WTC11 (cell line): ENCODE measurements at regions not wholly inside any gene's neighbourhood (a gene's known extent, or its start where the extent isn't known, plus 50 kb on each side); places are given as distances from the start of the nearest gene placed in this dataset.

ENCODE experiments used
- ATAC-seq: fragments of 200-7000 bp; cut with Tn5 transposase; 2 replicates; pipeline ENCODE4 v1.10.0; 2021; ENCODE audit warnings: mild to moderate bottlenecking, moderate library complexity
- CTCF ChIA-PET: fragments of 300-600 bp; sonication (Branson Sonifier 250); formaldehyde crosslinking; loops from one replicate; lab custom pipeline; 2021; ENCODE audit warnings: antibody characterized with exemption; lab: Charles Lee
- POLR2A ChIA-PET: fragments of 350-600 bp; sonication (Branson Sonifier 250); formaldehyde crosslinking; loops from one replicate; lab custom pipeline; 2021; ENCODE audit warnings: antibody characterized with exemption; lab: Charles Lee
- DNase-seq: peaks from one replicate; pipeline ENCODE4 v3.0.0; 2021; ENCODE audit warnings: low spot score
- H3K27ac Mint-ChIP-seq: 2 replicates; pipeline ENCODE4 v1.8.0; 2021; ENCODE audit warnings: mixed read lengths
- H3K27me3 Mint-ChIP-seq: 2 replicates; pipeline ENCODE4 v1.8.0; 2021; ENCODE audit warnings: low read depth, mild to moderate bottlenecking, moderate library complexity, mixed read lengths
- H3K36me3 Mint-ChIP-seq: 2 replicates; pipeline ENCODE4 v1.8.0; 2021; ENCODE audit warnings: mixed read lengths
- H3K4me1 Mint-ChIP-seq: 2 replicates; pipeline ENCODE4 v1.8.0; 2022; ENCODE audit warnings: mixed read lengths
- H3K4me3 Mint-ChIP-seq: 2 replicates; pipeline ENCODE4 v1.8.0; 2021; ENCODE audit warnings: mild to moderate bottlenecking, moderate library complexity, mixed read lengths
- H3K9me3 Mint-ChIP-seq: 2 replicates; pipeline ENCODE4 v1.8.0; 2021; ENCODE audit warnings: mixed read lengths
- ATF1 ChIP-seq: sonication (generic); formaldehyde crosslinking; IDR thresholded peaks from 2 replicates; pipeline ENCODE4 v1.8.1; 2023; ENCODE audit warnings: mild to moderate bottlenecking, moderate library complexity, missing genetic modification reagents
- CBFB ChIP-seq: sonication (generic); formaldehyde crosslinking; IDR thresholded peaks from 2 replicates; pipeline ENCODE4 v1.8.1; 2022; ENCODE audit warnings: mild to moderate bottlenecking, low read depth, missing genetic modification reagents
- FOXP1 ChIP-seq: sonication (generic); formaldehyde crosslinking; IDR thresholded peaks from 2 replicates; pipeline ENCODE4 v1.8.0; 2022; ENCODE audit warnings: missing genetic modification reagents, mild to moderate bottlenecking, moderate library complexity, borderline replicate concordance
- GRHL2 ChIP-seq: fragments of 250-450 bp; sonication (Bioruptor Pico); IDR thresholded peaks from 2 replicates; pipeline ENCODE4 v1.8.0; 2022; ENCODE audit warnings: mild to moderate bottlenecking, moderate library complexity; ENCODE audit not compliant: insufficient replicate concordance, severe bottlenecking
- JUN ChIP-seq: sonication (generic); formaldehyde crosslinking; IDR thresholded peaks from 2 replicates; pipeline ENCODE4 v1.8.0; 2023; ENCODE audit warnings: mild to moderate bottlenecking, missing genetic modification reagents
- NFE2L1 ChIP-seq: sonication (generic); formaldehyde crosslinking; IDR thresholded peaks from 2 replicates; pipeline ENCODE4 v1.8.1; 2023; ENCODE audit warnings: missing genetic modification reagents
- SMAD4 ChIP-seq: sonication (generic); formaldehyde crosslinking; IDR thresholded peaks from 2 replicates; pipeline ENCODE4 v1.8.0; 2022; ENCODE audit warnings: mild to moderate bottlenecking, missing genetic modification reagents
- SP1 ChIP-seq: sonication (generic); formaldehyde crosslinking; conservative IDR thresholded peaks from 2 replicates; pipeline ENCODE4 v1.8.1; 2022; ENCODE audit warnings: missing genetic modification reagents
- ZNF121 ChIP-seq: sonication (generic); formaldehyde crosslinking; IDR thresholded peaks from 2 replicates; pipeline ENCODE4 v1.8.0; 2023; ENCODE audit warnings: missing genetic modification reagents
- ZNF263 ChIP-seq: sonication (generic); formaldehyde crosslinking; IDR thresholded peaks from 2 replicates; pipeline ENCODE4 v1.8.1; 2022; ENCODE audit warnings: low read depth, mild to moderate bottlenecking, moderate library complexity, missing genetic modification reagents
- ZNF317 ChIP-seq: sonication (generic); formaldehyde crosslinking; IDR thresholded peaks from 2 replicates; pipeline ENCODE4 v1.8.1; 2023; ENCODE audit warnings: low read depth, mild to moderate bottlenecking, moderate library complexity, missing genetic modification reagents, borderline replicate concordance
- ZNF416 ChIP-seq: fragments of 250-450 bp; sonication (Bioruptor Pico); IDR thresholded peaks from 2 replicates; pipeline ENCODE4 v1.9.0; 2021; ENCODE audit warnings: mild to moderate bottlenecking, inconsistent platforms
- ZNF423 ChIP-seq: fragments of 250-450 bp; sonication (Bioruptor Pico); IDR thresholded peaks from 2 replicates; pipeline ENCODE4 v2.1.2; 2022; ENCODE audit warnings: mild to moderate bottlenecking, moderate library complexity
- TF ChIP-seq, protein P1 (sequence below): sonication (generic); formaldehyde crosslinking; IDR thresholded peaks from 2 replicates; pipeline ENCODE4 v1.8.1; 2023; ENCODE audit warnings: mild to moderate bottlenecking, missing genetic modification reagents
- TF ChIP-seq, protein P2 (sequence below): sonication (generic); formaldehyde crosslinking; IDR thresholded peaks from 2 replicates; pipeline ENCODE4 v1.8.1; 2023; ENCODE audit warnings: mild to moderate bottlenecking, moderate library complexity, missing genetic modification reagents
- TF ChIP-seq, protein P3 (sequence below): sonication (generic); formaldehyde crosslinking; IDR thresholded peaks from 2 replicates; pipeline ENCODE4 v1.8.1; 2022; ENCODE audit warnings: low read depth, missing genetic modification reagents, borderline replicate concordance
- TF ChIP-seq, protein P4 (sequence below): sonication (generic); formaldehyde crosslinking; IDR thresholded peaks from 2 replicates; pipeline ENCODE4 v1.8.0; 2022; ENCODE audit warnings: mild to moderate bottlenecking, missing genetic modification reagents
- TF ChIP-seq, protein P5 (sequence below): fragments of 250-450 bp; sonication (Bioruptor Pico); IDR thresholded peaks from 2 replicates; pipeline ENCODE4 v1.9.0; 2021; ENCODE audit warnings: moderate library complexity, mild to moderate bottlenecking, inconsistent platforms, borderline replicate concordance
- TF ChIP-seq, protein P6 (sequence below): sonication (generic); formaldehyde crosslinking; conservative IDR thresholded peaks from 2 replicates; pipeline ENCODE4 v1.8.1; 2022; ENCODE audit warnings: mild to moderate bottlenecking, missing genetic modification reagents
- TF ChIP-seq, protein P7 (sequence below): sonication (generic); formaldehyde crosslinking; IDR thresholded peaks from 2 replicates; pipeline ENCODE4 v1.8.1; 2022; ENCODE audit warnings: mild to moderate bottlenecking, moderate library complexity, missing genetic modification reagents
- TF ChIP-seq, protein P8 (sequence below): fragments of 200-600 bp; IDR thresholded peaks from 2 replicates; pipeline ENCODE4 v1.8.0; 2022; ENCODE audit warnings: antibody characterized with exemption
- TF ChIP-seq, protein P9 (sequence below): sonication (generic); formaldehyde crosslinking; IDR thresholded peaks from 2 replicates; pipeline ENCODE4 v1.8.1; 2023; ENCODE audit warnings: mild to moderate bottlenecking, missing genetic modification reagents, moderate library complexity
- TF ChIP-seq, protein P10 (sequence below): fragments of 250-450 bp; sonication (Bioruptor Pico); IDR thresholded peaks from 2 replicates; pipeline ENCODE4 v1.9.0; 2021; ENCODE audit warnings: mild to moderate bottlenecking
- TF ChIP-seq, protein P11 (sequence below): sonication (generic); formaldehyde crosslinking; IDR thresholded peaks from 2 replicates; pipeline ENCODE4 v1.8.0; 2022; ENCODE audit warnings: mild to moderate bottlenecking, missing genetic modification reagents

DNA sequence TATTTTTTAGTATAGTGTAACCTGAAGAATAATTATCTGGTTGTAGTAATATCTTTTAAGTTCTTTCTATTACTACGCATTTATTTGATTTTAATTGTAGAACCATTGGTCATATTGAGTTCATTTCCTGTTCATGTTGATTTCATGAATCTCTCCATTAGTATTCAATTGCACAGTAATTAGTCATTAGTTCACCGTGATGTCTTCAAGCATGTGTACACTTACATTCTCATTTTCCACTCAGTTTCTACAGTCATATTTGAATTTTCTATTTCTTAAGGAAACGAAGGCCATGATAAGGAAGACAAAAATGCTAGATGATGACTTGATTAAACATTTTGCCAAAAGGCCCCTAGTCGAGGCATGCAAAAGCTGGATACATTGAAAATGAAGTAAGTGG lies 333.7 kb upstream of the FANCL start (continued):
- TF ChIP-seq, protein P1, sequence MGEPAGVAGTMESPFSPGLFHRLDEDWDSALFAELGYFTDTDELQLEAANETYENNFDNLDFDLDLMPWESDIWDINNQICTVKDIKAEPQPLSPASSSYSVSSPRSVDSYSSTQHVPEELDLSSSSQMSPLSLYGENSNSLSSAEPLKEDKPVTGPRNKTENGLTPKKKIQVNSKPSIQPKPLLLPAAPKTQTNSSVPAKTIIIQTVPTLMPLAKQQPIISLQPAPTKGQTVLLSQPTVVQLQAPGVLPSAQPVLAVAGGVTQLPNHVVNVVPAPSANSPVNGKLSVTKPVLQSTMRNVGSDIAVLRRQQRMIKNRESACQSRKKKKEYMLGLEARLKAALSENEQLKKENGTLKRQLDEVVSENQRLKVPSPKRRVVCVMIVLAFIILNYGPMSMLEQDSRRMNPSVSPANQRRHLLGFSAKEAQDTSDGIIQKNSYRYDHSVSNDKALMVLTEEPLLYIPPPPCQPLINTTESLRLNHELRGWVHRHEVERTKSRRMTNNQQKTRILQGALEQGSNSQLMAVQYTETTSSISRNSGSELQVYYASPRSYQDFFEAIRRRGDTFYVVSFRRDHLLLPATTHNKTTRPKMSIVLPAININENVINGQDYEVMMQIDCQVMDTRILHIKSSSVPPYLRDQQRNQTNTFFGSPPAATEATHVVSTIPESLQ, result no peak
- TF ChIP-seq GRHL2 (CRISPR knock-in tag) (no peak), FOXP1 (CRISPR knock-in tag) (no peak)
- TF ChIP-seq, protein P2, sequence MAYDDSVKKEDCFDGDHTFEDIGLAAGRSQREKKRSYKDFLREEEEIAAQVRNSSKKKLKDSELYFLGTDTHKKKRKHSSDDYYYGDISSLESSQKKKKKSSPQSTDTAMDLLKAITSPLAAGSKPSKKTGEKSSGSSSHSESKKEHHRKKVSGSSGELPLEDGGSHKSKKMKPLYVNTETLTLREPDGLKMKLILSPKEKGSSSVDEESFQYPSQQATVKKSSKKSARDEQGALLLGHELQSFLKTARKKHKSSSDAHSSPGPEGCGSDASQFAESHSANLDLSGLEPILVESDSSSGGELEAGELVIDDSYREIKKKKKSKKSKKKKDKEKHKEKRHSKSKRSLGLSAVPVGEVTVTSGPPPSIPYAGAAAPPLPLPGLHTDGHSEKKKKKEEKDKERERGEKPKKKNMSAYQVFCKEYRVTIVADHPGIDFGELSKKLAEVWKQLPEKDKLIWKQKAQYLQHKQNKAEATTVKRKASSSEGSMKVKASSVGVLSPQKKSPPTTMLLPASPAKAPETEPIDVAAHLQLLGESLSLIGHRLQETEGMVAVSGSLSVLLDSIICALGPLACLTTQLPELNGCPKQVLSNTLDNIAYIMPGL (CRISPR knock-in tag), result no peak
- TF ChIP-seq, protein P3, sequence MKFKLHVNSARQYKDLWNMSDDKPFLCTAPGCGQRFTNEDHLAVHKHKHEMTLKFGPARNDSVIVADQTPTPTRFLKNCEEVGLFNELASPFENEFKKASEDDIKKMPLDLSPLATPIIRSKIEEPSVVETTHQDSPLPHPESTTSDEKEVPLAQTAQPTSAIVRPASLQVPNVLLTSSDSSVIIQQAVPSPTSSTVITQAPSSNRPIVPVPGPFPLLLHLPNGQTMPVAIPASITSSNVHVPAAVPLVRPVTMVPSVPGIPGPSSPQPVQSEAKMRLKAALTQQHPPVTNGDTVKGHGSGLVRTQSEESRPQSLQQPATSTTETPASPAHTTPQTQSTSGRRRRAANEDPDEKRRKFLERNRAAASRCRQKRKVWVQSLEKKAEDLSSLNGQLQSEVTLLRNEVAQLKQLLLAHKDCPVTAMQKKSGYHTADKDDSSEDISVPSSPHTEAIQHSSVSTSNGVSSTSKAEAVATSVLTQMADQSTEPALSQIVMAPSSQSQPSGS (CRISPR knock-in tag), result no peak

DNA sequence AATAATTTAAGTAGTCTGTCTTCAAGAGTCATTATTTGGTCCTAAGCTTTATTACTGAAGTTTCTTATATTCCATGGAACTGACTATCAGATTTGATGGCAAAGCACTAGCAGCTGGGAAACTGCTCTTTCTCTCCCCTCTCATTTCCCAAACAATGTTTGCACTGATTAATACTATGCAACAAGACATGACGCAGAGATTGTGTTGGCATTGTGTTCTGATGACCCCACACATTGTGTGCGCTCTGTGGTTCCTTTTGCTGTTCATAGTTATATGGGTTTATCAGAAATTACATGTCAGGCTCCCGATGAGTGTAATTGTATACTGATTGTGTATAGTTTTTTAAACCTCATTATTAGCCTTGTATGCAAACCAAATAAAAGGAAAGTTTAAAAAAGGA lies 331.6 kb upstream of the FANCL start:
- Mint-ChIP-seq H3K27ac (no peak overlapping the region), H3K27me3 (no peaks in the 10 kb centered on the region), H3K9me3 (no peaks in the 10 kb centered on the region), H3K36me3 (no peaks in the 10 kb centered on the region), H3K4me1 (peaks cover 33% of the 10 kb centered on the region), H3K4me3 (no peak overlapping the region)
- ChIA-PET POLR2A (no interaction called here), CTCF (interaction anchor here (0.7 kb wide), 1 partner anchor 224 kb away, joined by 3 read pairs; no protein-coding TSS in a partner anchor)
- ATAC-seq (no peak), DNase-seq (no peak)
- no peak for TF ChIP-seq ZNF263 (CRISPR knock-in tag)
- no peak for TF ChIP-seq CBFB (CRISPR knock-in tag)
- TF ChIP-seq, protein P4, sequence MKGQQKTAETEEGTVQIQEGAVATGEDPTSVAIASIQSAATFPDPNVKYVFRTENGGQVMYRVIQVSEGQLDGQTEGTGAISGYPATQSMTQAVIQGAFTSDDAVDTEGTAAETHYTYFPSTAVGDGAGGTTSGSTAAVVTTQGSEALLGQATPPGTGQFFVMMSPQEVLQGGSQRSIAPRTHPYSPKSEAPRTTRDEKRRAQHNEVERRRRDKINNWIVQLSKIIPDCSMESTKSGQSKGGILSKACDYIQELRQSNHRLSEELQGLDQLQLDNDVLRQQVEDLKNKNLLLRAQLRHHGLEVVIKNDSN (CRISPR knock-in tag), result no peak
- TF ChIP-seq, protein P5, sequence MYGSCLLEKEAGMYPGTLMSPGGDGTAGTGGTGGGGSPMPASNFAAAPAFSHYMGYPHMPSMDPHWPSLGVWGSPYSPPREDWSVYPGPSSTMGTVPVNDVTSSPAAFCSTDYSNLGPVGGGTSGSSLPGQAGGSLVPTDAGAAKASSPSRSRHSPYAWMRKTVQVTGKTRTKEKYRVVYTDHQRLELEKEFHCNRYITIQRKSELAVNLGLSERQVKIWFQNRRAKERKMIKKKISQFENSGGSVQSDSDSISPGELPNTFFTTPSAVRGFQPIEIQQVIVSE (CRISPR knock-in tag), result no peak
- no peak for TF ChIP-seq ZNF423 (CRISPR knock-in tag)
- TF ChIP-seq ZNF317 (CRISPR knock-in tag), result no peak
- TF ChIP-seq, protein P6, sequence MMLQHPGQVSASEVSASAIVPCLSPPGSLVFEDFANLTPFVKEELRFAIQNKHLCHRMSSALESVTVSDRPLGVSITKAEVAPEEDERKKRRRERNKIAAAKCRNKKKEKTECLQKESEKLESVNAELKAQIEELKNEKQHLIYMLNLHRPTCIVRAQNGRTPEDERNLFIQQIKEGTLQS (CRISPR knock-in tag), result no peak
- no peak for TF ChIP-seq JUN
- no peak for TF ChIP-seq ATF1 (CRISPR knock-in tag)
- TF ChIP-seq, protein P7, sequence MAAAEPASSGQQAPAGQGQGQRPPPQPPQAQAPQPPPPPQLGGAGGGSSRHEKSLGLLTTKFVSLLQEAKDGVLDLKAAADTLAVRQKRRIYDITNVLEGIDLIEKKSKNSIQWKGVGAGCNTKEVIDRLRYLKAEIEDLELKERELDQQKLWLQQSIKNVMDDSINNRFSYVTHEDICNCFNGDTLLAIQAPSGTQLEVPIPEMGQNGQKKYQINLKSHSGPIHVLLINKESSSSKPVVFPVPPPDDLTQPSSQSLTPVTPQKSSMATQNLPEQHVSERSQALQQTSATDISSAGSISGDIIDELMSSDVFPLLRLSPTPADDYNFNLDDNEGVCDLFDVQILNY, result no peak
- TF ChIP-seq ZNF416 (CRISPR knock-in tag), result no peak
- TF ChIP-seq, protein P8, sequence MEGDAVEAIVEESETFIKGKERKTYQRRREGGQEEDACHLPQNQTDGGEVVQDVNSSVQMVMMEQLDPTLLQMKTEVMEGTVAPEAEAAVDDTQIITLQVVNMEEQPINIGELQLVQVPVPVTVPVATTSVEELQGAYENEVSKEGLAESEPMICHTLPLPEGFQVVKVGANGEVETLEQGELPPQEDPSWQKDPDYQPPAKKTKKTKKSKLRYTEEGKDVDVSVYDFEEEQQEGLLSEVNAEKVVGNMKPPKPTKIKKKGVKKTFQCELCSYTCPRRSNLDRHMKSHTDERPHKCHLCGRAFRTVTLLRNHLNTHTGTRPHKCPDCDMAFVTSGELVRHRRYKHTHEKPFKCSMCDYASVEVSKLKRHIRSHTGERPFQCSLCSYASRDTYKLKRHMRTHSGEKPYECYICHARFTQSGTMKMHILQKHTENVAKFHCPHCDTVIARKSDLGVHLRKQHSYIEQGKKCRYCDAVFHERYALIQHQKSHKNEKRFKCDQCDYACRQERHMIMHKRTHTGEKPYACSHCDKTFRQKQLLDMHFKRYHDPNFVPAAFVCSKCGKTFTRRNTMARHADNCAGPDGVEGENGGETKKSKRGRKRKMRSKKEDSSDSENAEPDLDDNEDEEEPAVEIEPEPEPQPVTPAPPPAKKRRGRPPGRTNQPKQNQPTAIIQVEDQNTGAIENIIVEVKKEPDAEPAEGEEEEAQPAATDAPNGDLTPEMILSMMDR, result no peak
- no peak for TF ChIP-seq SP1 (CRISPR knock-in tag)
- TF ChIP-seq, protein P9, sequence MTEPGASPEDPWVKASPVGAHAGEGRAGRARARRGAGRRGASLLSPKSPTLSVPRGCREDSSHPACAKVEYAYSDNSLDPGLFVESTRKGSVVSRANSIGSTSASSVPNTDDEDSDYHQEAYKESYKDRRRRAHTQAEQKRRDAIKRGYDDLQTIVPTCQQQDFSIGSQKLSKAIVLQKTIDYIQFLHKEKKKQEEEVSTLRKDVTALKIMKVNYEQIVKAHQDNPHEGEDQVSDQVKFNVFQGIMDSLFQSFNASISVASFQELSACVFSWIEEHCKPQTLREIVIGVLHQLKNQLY (CRISPR knock-in tag), result no peak
- no peak for TF ChIP-seq SMAD4 (CRISPR knock-in tag)
- TF ChIP-seq, protein P10, sequence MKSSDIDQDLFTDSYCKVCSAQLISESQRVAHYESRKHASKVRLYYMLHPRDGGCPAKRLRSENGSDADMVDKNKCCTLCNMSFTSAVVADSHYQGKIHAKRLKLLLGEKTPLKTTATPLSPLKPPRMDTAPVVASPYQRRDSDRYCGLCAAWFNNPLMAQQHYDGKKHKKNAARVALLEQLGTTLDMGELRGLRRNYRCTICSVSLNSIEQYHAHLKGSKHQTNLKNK (CRISPR knock-in tag), result no peak
- TF ChIP-seq, protein P11, sequence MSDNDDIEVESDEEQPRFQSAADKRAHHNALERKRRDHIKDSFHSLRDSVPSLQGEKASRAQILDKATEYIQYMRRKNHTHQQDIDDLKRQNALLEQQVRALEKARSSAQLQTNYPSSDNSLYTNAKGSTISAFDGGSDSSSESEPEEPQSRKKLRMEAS (CRISPR knock-in tag), result no peak
- TF ChIP-seq NFE2L1 (CRISPR knock-in tag), result no peak
- no peak for TF ChIP-seq ZNF121 (CRISPR knock-in tag)
